ENCODE measurements at regions not wholly inside any gene's neighbourhood (a gene's known extent, or its start where the extent isn't known, plus 50 kb on each side); places are given as distances from the start of the nearest gene placed in this dataset.

- ATAC-seq (ENCODE audit: poor library complexity) (no peak), DNase-seq (no peak)
- ChIA-PET CTCF (no interaction called here), POLR2A (no interaction called here)
- intact Hi-C loops (cut with DNase I, micrococcal nuclease): no loop called here
- Mint-ChIP-seq H3K27me3 (no peaks in the 10 kb centered on the region), H3K9me3 (peaks cover 2% of the 10 kb centered on the region), H3K4me3 (no peak overlapping the region), H3K36me3 (ENCODE audit: low read depth) (no peaks in the 10 kb centered on the region), H3K4me1 (ENCODE audit: low read depth) (no peaks in the 10 kb centered on the region), H3K27ac (no peak overlapping the region)
- H3K4me1 ChIP-seq (ENCODE audit: insufficient read depth, low read length): no peaks in the 10 kb centered on the region
- H3K27me3 ChIP-seq (ENCODE audit: control insufficient read depth in 1 of 2, insufficient read depth in 2 of 2, low read length in 2 of 2): no peaks in the 10 kb centered on the region
- no peak for TF ChIP-seq CTCF (IDR thresholded peaks at IDR 0.05)
- H3K4me3 ChIP-seq (ENCODE audit: low read length): no peak overlapping the region
- no peaks in the 10 kb centered on the region for H3K36me3 ChIP-seq (ENCODE audit: insufficient read depth, low read length)
- H3K27ac ChIP-seq (ENCODE audit: low read depth in 1 of 2, low read length in 2 of 2): no peak overlapping the region
- no peaks in the 10 kb centered on the region for H3K9me3 ChIP-seq (ENCODE audit: control insufficient read depth in 1 of 2, insufficient read depth in 1 of 2, low read length in 2 of 2)
These were observed 296.0 kb upstream of the KIAA1217 start for GRCh38 chr10:23912884-23913404.

- H3K4me3 Mint-ChIP-seq: no peak overlapping the region
- H3K4me1 Mint-ChIP-seq (ENCODE audit: low read depth): no peaks in the 10 kb centered on the region
- ATAC-seq (ENCODE audit: poor library complexity) (no peak), DNase-seq (no peak)
- Histone ChIP-seq H3K27ac (ENCODE audit: low read depth in 1 of 2, low read length in 2 of 2) (no peak overlapping the region), H3K27me3 (ENCODE audit: control insufficient read depth in 1 of 2, insufficient read depth in 2 of 2, low read length in 2 of 2) (no peaks in the 10 kb centered on the region), H3K4me3 (ENCODE audit: low read length) (no peak overlapping the region), H3K36me3 (ENCODE audit: insufficient read depth, low read length) (no peaks in the 10 kb centered on the region), H3K9me3 (ENCODE audit: control insufficient read depth in 1 of 2, insufficient read depth in 1 of 2, low read length in 2 of 2) (no peaks in the 10 kb centered on the region), H3K4me1 (ENCODE audit: insufficient read depth, low read length) (no peaks in the 10 kb centered on the region)
- CTCF ChIA-PET: no interaction called here
- no peak for TF ChIP-seq CTCF (IDR thresholded peaks at IDR 0.05)
- POLR2A ChIA-PET: no interaction called here
- no peaks in the 10 kb centered on the region for H3K36me3 Mint-ChIP-seq (ENCODE audit: low read depth)
- peaks cover 2% of the 10 kb centered on the region for H3K9me3 Mint-ChIP-seq
- intact Hi-C loops (cut with DNase I, micrococcal nuclease): no loop called here
- H3K27ac Mint-ChIP-seq: no peak overlapping the region
- no peaks in the 10 kb centered on the region for H3K27me3 Mint-ChIP-seq
These were observed 294.3 kb upstream of the KIAA1217 start for GRCh38 chr10:23914641-23915040.

- Histone ChIP-seq H3K4me1 (ENCODE audit: insufficient read depth, low read length) (no peaks in the 10 kb centered on the region), H3K4me3 (ENCODE audit: low read length) (no peak overlapping the region), H3K27ac (ENCODE audit: low read depth in 1 of 2, low read length in 2 of 2) (no peak overlapping the region), H3K27me3 (ENCODE audit: control insufficient read depth in 1 of 2, insufficient read depth in 2 of 2, low read length in 2 of 2) (no peaks in the 10 kb centered on the region), H3K9me3 (ENCODE audit: control insufficient read depth in 1 of 2, insufficient read depth in 1 of 2, low read length in 2 of 2) (no peaks in the 10 kb centered on the region), H3K36me3 (ENCODE audit: insufficient read depth, low read length) (no peaks in the 10 kb centered on the region)
- ATAC-seq (ENCODE audit: poor library complexity) (no peak), DNase-seq (no peak)
- ChIA-PET POLR2A (no interaction called here), CTCF (no interaction called here)
- Mint-ChIP-seq H3K4me1 (ENCODE audit: low read depth) (no peaks in the 10 kb centered on the region), H3K4me3 (no peak overlapping the region), H3K27ac (no peak overlapping the region), H3K36me3 (ENCODE audit: low read depth) (no peaks in the 10 kb centered on the region), H3K9me3 (peaks cover 8% of the 10 kb centered on the region), H3K27me3 (no peaks in the 10 kb centered on the region)
- intact Hi-C loops (cut with DNase I, micrococcal nuclease): no loop called here
- no peak for TF ChIP-seq CTCF (IDR thresholded peaks at IDR 0.05)
These were observed 291.6 kb upstream of the KIAA1217 start for GRCh38 chr10:23917251-23917840.

All from CD4-positive, alpha-beta T cell (primary cell).